ENCODE measurements at regions not wholly inside any gene's neighbourhood (a gene's known extent, or its start where the extent isn't known, plus 50 kb on each side); places are given as distances from the start of the nearest gene placed in this dataset.

GRCh38 chr5:178786859-178787499, 56.5 kb upstream of the ZNF354A start:
- BruUV-seq (replicated peaks) = no TSS peak
- no peak for TF ChIP-seq CTCF (IDR thresholded peaks at IDR 0.05; ENCODE audit: insufficient read depth in 1 of 2, low read depth in 1 of 2, low read length in 1 of 2, severe bottlenecking in 1 of 2, unreplicated experiment in 1 of 2)
- CTCF ChIA-PET = interaction anchor here (1.5 kb wide), 1 partner anchor 31 kb away, joined by 6 read pairs; no protein-coding TSS in a partner anchor

GRCh38 chr5:178786417-178786816, 56.0 kb upstream of the ZNF354A start:
- Mint-ChIP-seq H3K36me3 (ENCODE audit: insufficient read depth, unreplicated experiment) (no peaks in the 10 kb centered on the region), H3K27me3 (ENCODE audit: insufficient read depth, unreplicated experiment) (no peaks in the 10 kb centered on the region), H3K4me1 (ENCODE audit: low read depth, unreplicated experiment) (no peaks in the 10 kb centered on the region), H3K27ac (ENCODE audit: unreplicated experiment) (peak overlapping the region; percentile 21), H3K9me3 (ENCODE audit: unreplicated experiment) (peaks cover 14% of the 10 kb centered on the region), H3K4me3 (ENCODE audit: unreplicated experiment) (no peak overlapping the region)
- H3K4me1 ChIP-seq = peaks cover 19% of the 10 kb centered on the region
- no peaks in the 10 kb centered on the region for H3K27me3 ChIP-seq (replicated peaks; ENCODE audit: control insufficient read depth, insufficient read depth, low read length)
- no peak for DNase-seq
- no peaks in the 10 kb centered on the region; the same call in 1 of the 2 replicates for H3K9me3 ChIP-seq
- intact Hi-C loops (cut with micrococcal nuclease; ENCODE audit: unreplicated experiment) = no loop called here
- H3K4me3 ChIP-seq (ENCODE audit: low read depth, low read length) = no peak overlapping the region
- no peak for TF ChIP-seq CTCF (IDR thresholded peaks at IDR 0.05; ENCODE audit: insufficient read depth in 1 of 2, low read depth in 1 of 2, low read length in 1 of 2, severe bottlenecking in 1 of 2, unreplicated experiment in 1 of 2)
- no TSS peak for BruUV-seq (replicated peaks)
- ChIA-PET POLR2A (interaction anchor here (0.6 kb wide), 1 partner anchor 237 kb away, joined by 3 read pairs; the partner anchor contains the start of gene ZNF879), CTCF (interaction anchor here (1.5 kb wide), 1 partner anchor 32 kb away, joined by 6 read pairs; no protein-coding TSS in a partner anchor)
- no peaks in the 10 kb centered on the region for H3K36me3 ChIP-seq (ENCODE audit: control insufficient read depth, insufficient read depth, low read length)

More at GRCh38 chr5:178786859-178787499, 56.5 kb upstream of the ZNF354A start:
- H3K4me1 Mint-ChIP-seq (ENCODE audit: low read depth, unreplicated experiment) = no peaks in the 10 kb centered on the region
- no peaks in the 10 kb centered on the region; the same call in 1 of the 2 replicates for H3K9me3 ChIP-seq
- intact Hi-C loops (cut with micrococcal nuclease; ENCODE audit: unreplicated experiment) = loop anchor here (1.0 kb wide), 2 partner anchors 8 to 57 kb away; partner anchors contain the start of gene ZNF354A
- H3K27me3 Mint-ChIP-seq (ENCODE audit: insufficient read depth, unreplicated experiment) = no peaks in the 10 kb centered on the region
- H3K4me1 ChIP-seq = peaks cover 19% of the 10 kb centered on the region
- POLR2A ChIA-PET = no interaction called here
- H3K4me3 ChIP-seq (ENCODE audit: low read depth, low read length) = no peak overlapping the region
- H3K27ac Mint-ChIP-seq (ENCODE audit: unreplicated experiment) = peak overlapping the region; percentile 21
- H3K36me3 Mint-ChIP-seq (ENCODE audit: insufficient read depth, unreplicated experiment) = no peaks in the 10 kb centered on the region
- no peaks in the 10 kb centered on the region for H3K27me3 ChIP-seq (replicated peaks; ENCODE audit: control insufficient read depth, insufficient read depth, low read length)
- peaks cover 10% of the 10 kb centered on the region for H3K9me3 Mint-ChIP-seq (ENCODE audit: unreplicated experiment)
- H3K36me3 ChIP-seq (ENCODE audit: control insufficient read depth, insufficient read depth, low read length) = no peaks in the 10 kb centered on the region
- no peak overlapping the region for H3K4me3 Mint-ChIP-seq (ENCODE audit: unreplicated experiment)
- peak; percentile 53 to 74 for DNase-seq

GRCh38 chr5:178785999-178786398, 55.5 kb upstream of the ZNF354A start:
- ChIA-PET CTCF (no interaction called here), POLR2A (interaction anchor here (0.6 kb wide), 1 partner anchor 238 kb away, joined by 3 read pairs; the partner anchor contains the start of gene ZNF879)
- peaks cover 19% of the 10 kb centered on the region for H3K4me1 ChIP-seq
- no peak overlapping the region for H3K4me3 Mint-ChIP-seq (ENCODE audit: unreplicated experiment)
- DNase-seq = no peak
- no peaks in the 10 kb centered on the region for H3K36me3 Mint-ChIP-seq (ENCODE audit: insufficient read depth, unreplicated experiment)
- H3K27me3 Mint-ChIP-seq (ENCODE audit: insufficient read depth, unreplicated experiment) = no peaks in the 10 kb centered on the region
- peak overlapping the region; percentile 21 for H3K27ac Mint-ChIP-seq (ENCODE audit: unreplicated experiment)
- H3K4me1 Mint-ChIP-seq (ENCODE audit: low read depth, unreplicated experiment) = no peaks in the 10 kb centered on the region
- no peak overlapping the region for H3K4me3 ChIP-seq (ENCODE audit: low read depth, low read length)
- no TSS peak for BruUV-seq (replicated peaks)
- H3K9me3 ChIP-seq = no peaks in the 10 kb centered on the region; the same call in 1 of the 2 replicates
- peaks cover 18% of the 10 kb centered on the region for H3K9me3 Mint-ChIP-seq (ENCODE audit: unreplicated experiment)
- no peaks in the 10 kb centered on the region for H3K36me3 ChIP-seq (ENCODE audit: control insufficient read depth, insufficient read depth, low read length)
- H3K27me3 ChIP-seq (replicated peaks; ENCODE audit: control insufficient read depth, insufficient read depth, low read length) = no peaks in the 10 kb centered on the region
- intact Hi-C loops (cut with micrococcal nuclease; ENCODE audit: unreplicated experiment) = no loop called here
- no peak for TF ChIP-seq CTCF (IDR thresholded peaks at IDR 0.05; ENCODE audit: insufficient read depth in 1 of 2, low read depth in 1 of 2, low read length in 1 of 2, severe bottlenecking in 1 of 2, unreplicated experiment in 1 of 2)
